ENCODE measurements at regions not wholly inside any gene's neighbourhood (a gene's known extent, or its start where the extent isn't known, plus 50 kb on each side); places are given as distances from the start of the nearest gene placed in this dataset.

DNA sequence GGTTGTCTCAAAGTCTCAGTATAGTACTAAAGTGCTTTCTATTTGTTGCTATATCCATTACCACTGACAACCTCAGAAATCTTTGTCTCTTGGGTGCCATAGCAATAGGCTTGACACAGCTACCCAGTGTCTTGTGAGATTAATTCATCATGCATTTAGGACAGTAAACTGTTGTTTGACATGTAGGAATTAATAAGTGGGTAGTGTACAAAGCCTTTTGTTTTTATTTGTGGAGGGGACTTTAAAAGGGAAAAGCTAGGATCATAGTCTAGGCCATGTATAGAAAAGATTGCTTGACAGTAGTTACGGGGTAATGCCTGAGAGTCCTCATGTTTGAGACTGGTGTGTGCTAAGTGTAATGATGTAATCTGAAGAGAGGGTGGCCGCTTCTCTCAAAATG, 102.6 kb upstream of the AGR3 start:
- no peaks in the 10 kb centered on the region for H3K9me2 ChIP-seq (ENCODE audit: low read depth, low read length)
- H3K4me3 ChIP-seq (ENCODE audit: low read depth, low read length, poor library complexity, severe bottlenecking) = no peak overlapping the region
- no peaks in the 10 kb centered on the region for H3K9me3 ChIP-seq (ENCODE audit: low read length)
- no peak overlapping the region for H3K9ac ChIP-seq (ENCODE audit: low read length)
- H3K27ac ChIP-seq (ENCODE audit: low read depth, low read length, poor library complexity, severe bottlenecking) = no peak overlapping the region
- H3F3A ChIP-seq (ENCODE audit: insufficient read depth, low read length) = no peaks in the 10 kb centered on the region
- H3K4me1 ChIP-seq (ENCODE audit: insufficient read depth, low read length, severe bottlenecking) = no peaks in the 10 kb centered on the region
- no peaks in the 10 kb centered on the region for H3K79me2 ChIP-seq (ENCODE audit: insufficient read depth, low read length)
- no peak for TF ChIP-seq EZH2 (IDR thresholded peaks at IDR 0.05; ENCODE audit: borderline replicate concordance, low read length)
- no peak for TF ChIP-seq CTCF (IDR thresholded peaks at IDR 0.05; ENCODE audit: low read length)
- no peak overlapping the region for H3K4me2 ChIP-seq (ENCODE audit: low read length)
- H4K20me1 ChIP-seq (ENCODE audit: insufficient read depth, low read length) = no peaks in the 10 kb centered on the region
- no peak overlapping the region for H2AFZ ChIP-seq (ENCODE audit: low read length)
- H3K36me3 ChIP-seq (ENCODE audit: insufficient read depth, low read length) = no peaks in the 10 kb centered on the region
- H3K27me3 ChIP-seq (ENCODE audit: insufficient read depth, low read length) = no peaks in the 10 kb centered on the region

DNA sequence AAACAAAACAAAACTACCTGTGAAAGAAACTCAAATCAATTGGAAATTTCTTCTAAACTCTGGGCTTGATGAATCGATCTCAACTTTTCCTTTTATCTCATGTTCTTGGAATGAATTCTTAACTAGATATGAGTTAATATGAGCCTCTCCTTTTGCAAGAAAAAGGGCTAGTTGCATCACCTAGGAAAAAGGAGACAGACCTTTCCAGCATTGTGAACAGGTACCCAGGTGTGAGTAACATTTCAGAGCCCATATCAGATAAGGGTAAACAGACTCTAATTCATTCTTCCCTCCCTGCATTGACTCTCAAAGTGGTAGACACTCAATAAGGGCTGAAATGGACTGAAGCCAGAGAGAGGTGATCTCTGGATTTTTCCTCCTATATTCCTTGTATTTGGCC, 103.8 kb upstream of the AGR3 start:
- Histone ChIP-seq H3K4me2 (ENCODE audit: low read length) (no peak overlapping the region), H3K9me3 (ENCODE audit: low read length) (no peaks in the 10 kb centered on the region)

DNA sequence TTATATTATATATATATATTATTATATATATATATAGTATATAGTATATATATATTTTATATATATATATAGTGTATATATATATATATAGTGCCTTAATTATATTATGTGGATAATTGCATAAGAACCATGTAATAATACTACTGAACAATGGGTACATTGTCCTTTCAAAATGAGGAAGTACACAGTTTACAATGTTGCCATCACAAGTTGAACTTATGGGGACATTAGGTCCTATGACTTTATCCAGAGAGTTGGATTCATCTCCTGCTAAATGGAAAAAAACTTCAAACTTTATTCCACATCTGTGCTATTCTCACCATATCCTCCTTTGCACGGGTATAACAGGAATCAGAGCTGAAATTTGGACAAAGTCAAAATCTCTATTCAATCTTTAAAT, 105.0 kb upstream of the AGR3 start:
- no peaks in the 10 kb centered on the region for H3K36me3 ChIP-seq (ENCODE audit: insufficient read depth, low read length)
- H3F3A ChIP-seq (ENCODE audit: insufficient read depth, low read length) = no peaks in the 10 kb centered on the region
- no peak overlapping the region for H3K4me2 ChIP-seq (ENCODE audit: low read length)
- no peak overlapping the region for H3K4me3 ChIP-seq (ENCODE audit: low read depth, low read length, poor library complexity, severe bottlenecking)
- no peak overlapping the region for H2AFZ ChIP-seq (ENCODE audit: low read length)
- H3K4me1 ChIP-seq (ENCODE audit: insufficient read depth, low read length, severe bottlenecking) = no peaks in the 10 kb centered on the region
- H3K9me3 ChIP-seq (ENCODE audit: low read length) = no peaks in the 10 kb centered on the region
- H3K9me2 ChIP-seq (ENCODE audit: low read depth, low read length) = no peaks in the 10 kb centered on the region
- H3K9ac ChIP-seq (ENCODE audit: low read length) = no peak overlapping the region
- H4K20me1 ChIP-seq (ENCODE audit: insufficient read depth, low read length) = no peaks in the 10 kb centered on the region
- H3K79me2 ChIP-seq (ENCODE audit: insufficient read depth, low read length) = no peaks in the 10 kb centered on the region
- H3K27me3 ChIP-seq (ENCODE audit: insufficient read depth, low read length) = no peaks in the 10 kb centered on the region
- no peak overlapping the region for H3K27ac ChIP-seq (ENCODE audit: low read depth, low read length, poor library complexity, severe bottlenecking)
- no peak for TF ChIP-seq CTCF (IDR thresholded peaks at IDR 0.05; ENCODE audit: low read length)
- TF ChIP-seq EZH2 (IDR thresholded peaks at IDR 0.05; ENCODE audit: borderline replicate concordance, low read length) = no peak

More for the DNA sequence above, 103.8 kb upstream of the AGR3 start:
- TF ChIP-seq EZH2 (IDR thresholded peaks at IDR 0.05; ENCODE audit: borderline replicate concordance, low read length) (no peak), CTCF (IDR thresholded peaks at IDR 0.05; ENCODE audit: low read length) (no peak)
- Histone ChIP-seq H2AFZ (ENCODE audit: low read length) (no peak overlapping the region), H3K36me3 (ENCODE audit: insufficient read depth, low read length) (no peaks in the 10 kb centered on the region), H3K4me1 (ENCODE audit: insufficient read depth, low read length, severe bottlenecking) (no peaks in the 10 kb centered on the region), H3K9me2 (ENCODE audit: low read depth, low read length) (no peaks in the 10 kb centered on the region), H3F3A (ENCODE audit: insufficient read depth, low read length) (no peaks in the 10 kb centered on the region), H3K27ac (ENCODE audit: low read depth, low read length, poor library complexity, severe bottlenecking) (no peak overlapping the region), H3K9ac (ENCODE audit: low read length) (no peak overlapping the region), H4K20me1 (ENCODE audit: insufficient read depth, low read length) (no peaks in the 10 kb centered on the region), H3K27me3 (ENCODE audit: insufficient read depth, low read length) (no peaks in the 10 kb centered on the region), H3K4me3 (ENCODE audit: low read depth, low read length, poor library complexity, severe bottlenecking) (no peak overlapping the region), H3K79me2 (ENCODE audit: insufficient read depth, low read length) (no peaks in the 10 kb centered on the region)
